GM06990 (cell line): ENCODE measurements at regions not wholly inside any gene's neighbourhood (a gene's known extent, or its start where the extent isn't known, plus 50 kb on each side); places are given as distances from the start of the nearest gene placed in this dataset.

ENCODE experiments used
- DNase-seq: peaks from one replicate; pipeline ENCODE4 v3.0.0-alpha.2; 2011; ENCODE audit not compliant: insufficient read length; ENCODE audit errors: extremely low read depth
- H3K27me3 ChIP-seq: replicated peaks from 2 replicates; pipeline ENCODE4 v1.6.0; 2011; ENCODE audit warnings: low read length; ENCODE audit not compliant: control insufficient read depth, insufficient read depth
- H3K36me3 ChIP-seq: 2 replicates; pipeline ENCODE4 v1.5.1; 2011; ENCODE audit warnings: low read length; ENCODE audit not compliant: control insufficient read depth, insufficient read depth
- H3K4me3 ChIP-seq: replicated peaks from 2 replicates; pipeline ENCODE4 v1.5.1; 2011; ENCODE audit warnings: low read depth, mild to moderate bottlenecking, control low read depth, low read length
- CTCF ChIP-seq: IDR thresholded peaks from 2 replicates; pipeline ENCODE4 v1.5.1; 2011; ENCODE audit warnings: low read length, control low read depth, mild to moderate bottlenecking, inconsistent platforms; ENCODE audit not compliant: insufficient read depth, poor library complexity, severe bottlenecking

GRCh38 chr4:149870008-149870407, 54.4 kb upstream of the IQCM start:
- Histone ChIP-seq H3K4me3 (no peak overlapping the region), H3K36me3 (no peaks in the 10 kb centered on the region), H3K27me3 (no peaks in the 10 kb centered on the region)
- TF ChIP-seq CTCF, result no peak
- DNase-seq, result no peak

- TF ChIP-seq CTCF, result no peak
- DNase-seq, result no peak
Observed at GRCh38 chr4:149881744-149882143, 66.1 kb upstream of the IQCM start.

GRCh38 chr4:149882251-149882650, 66.6 kb upstream of the IQCM start:
- no peaks in the 10 kb centered on the region; the same call in 1 of the 2 replicates for H3K27me3 ChIP-seq
- H3K36me3 ChIP-seq, result no peaks in the 10 kb centered on the region
- DNase-seq, result no peak
- H3K4me3 ChIP-seq, result no peak overlapping the region
- no peak for TF ChIP-seq CTCF

More at GRCh38 chr4:149881744-149882143, 66.1 kb upstream of the IQCM start:
- no peaks in the 10 kb centered on the region for H3K36me3 ChIP-seq
- H3K4me3 ChIP-seq, result no peak overlapping the region
- H3K27me3 ChIP-seq, result no peaks in the 10 kb centered on the region; the same call in 1 of the 2 replicates

GRCh38 chr4:149884046-149884445, 68.4 kb upstream of the IQCM start:
- Histone ChIP-seq H3K36me3 (no peaks in the 10 kb centered on the region), H3K4me3 (no peak overlapping the region), H3K27me3 (no peaks in the 10 kb centered on the region; the same call in 1 of the 2 replicates)
- no peak for DNase-seq
- no peak for TF ChIP-seq CTCF

GRCh38 chr4:149884529-149885181, 69.0 kb upstream of the IQCM start:
- TF ChIP-seq CTCF, result no peak
- Histone ChIP-seq H3K4me3 (no peak overlapping the region), H3K36me3 (no peaks in the 10 kb centered on the region), H3K27me3 (no peaks in the 10 kb centered on the region; the same call in 1 of the 2 replicates)
- DNase-seq, result no peak
